ENCODE measurements at regions not wholly inside any gene's neighbourhood (a gene's known extent, or its start where the extent isn't known, plus 50 kb on each side); places are given as distances from the start of the nearest gene placed in this dataset.

- TF ChIP-seq CTCF (IDR thresholded peaks at IDR 0.05; ENCODE audit: low read depth, low read length, poor library complexity, severe bottlenecking) (no peak), EZH2phosphoT487 (IDR thresholded peaks at IDR 0.05; ENCODE audit: borderline replicate concordance, low read length) (no peak)
Measured at GRCh38 chr16:49914657-49915056, 58.7 kb upstream of the ZNF423 start.
